Activated CD4-positive, alpha-beta T cell treated with anti-CD3 and anti-CD28 coated beads, Interleukin-2, amount 10 ng/mL, durations not matched to agents 7 days and 5 days (primary cell): ENCODE measurements at regions not wholly inside any gene's neighbourhood (a gene's known extent, or its start where the extent isn't known, plus 50 kb on each side); places are given as distances from the start of the nearest gene placed in this dataset.
"Not testable (repeated sequence)": the region's sequence is repeated elsewhere in the genome, so short reads cannot be mapped to it uniquely, and the experiment has no call there.

ENCODE experiments used
- CTCF ChIA-PET: fragments of 350-600 bp; sonication (Branson Sonifier 250); formaldehyde crosslinking; loops from one replicate; lab custom pipeline; 2021; ENCODE audit warnings: antibody characterized with exemption; lab: Charles Lee
- POLR2A ChIA-PET: fragments of 350-600 bp; sonication (Branson Sonifier 250); formaldehyde crosslinking; loops from one replicate; lab custom pipeline; 2021; ENCODE audit warnings: antibody characterized with exemption; lab: Charles Lee
- DNase-seq: peaks from one replicate; pipeline ENCODE4 v3.0.0-alpha.2; 2020
- H3K27ac Mint-ChIP-seq: one replicate; pipeline ENCODE4 v1.8.0; 2021; ENCODE audit warnings: mild to moderate bottlenecking, moderate library complexity, mixed read lengths
- H3K27me3 Mint-ChIP-seq: one replicate; pipeline ENCODE4 v1.8.0; 2021; ENCODE audit warnings: mixed read lengths
- H3K36me3 Mint-ChIP-seq: one replicate; pipeline ENCODE4 v1.8.0; 2021; ENCODE audit warnings: low read depth, mixed read lengths
- H3K4me1 Mint-ChIP-seq: one replicate; pipeline ENCODE4 v1.8.0; 2021; ENCODE audit warnings: mixed read lengths
- H3K4me3 Mint-ChIP-seq: one replicate; pipeline ENCODE4 v1.8.0; 2021; ENCODE audit warnings: mild to moderate bottlenecking, moderate library complexity, mixed read lengths
- H3K9me3 Mint-ChIP-seq: one replicate; pipeline ENCODE4 v1.8.0; 2021; ENCODE audit warnings: mixed read lengths

- DNase-seq = no peak
- Mint-ChIP-seq H3K9me3 (no peaks in the 10 kb centered on the region), H3K27me3 (peaks cover 8% of the 10 kb centered on the region), H3K4me3 (no peak overlapping the region), H3K36me3 (no peaks in the 10 kb centered on the region), H3K27ac (no peak overlapping the region), H3K4me1 (no peaks in the 10 kb centered on the region)
- ChIA-PET POLR2A (no interaction called here), CTCF (no interaction called here)
These were observed 62.7 kb upstream of the ABLIM1 start for GRCh38 chr10:114720685-114721278.

- POLR2A ChIA-PET, H3K36me3 Mint-ChIP-seq, DNase-seq, H3K4me3 Mint-ChIP-seq, H3K27ac Mint-ChIP-seq, H3K4me1 Mint-ChIP-seq, CTCF ChIA-PET, H3K27me3 Mint-ChIP-seq, H3K9me3 Mint-ChIP-seq: not testable (repeated sequence)
These were observed 64.1 kb upstream of the ABLIM1 start for GRCh38 chr10:114722136-114722535.

- DNase-seq = no peak
- Mint-ChIP-seq H3K27ac (no peak overlapping the region), H3K36me3 (no peaks in the 10 kb centered on the region), H3K9me3 (no peaks in the 10 kb centered on the region), H3K4me1 (no peaks in the 10 kb centered on the region), H3K4me3 (no peak overlapping the region), H3K27me3 (peaks cover 3% of the 10 kb centered on the region)
- POLR2A ChIA-PET = no interaction called here
- CTCF ChIA-PET = interaction anchor here (0.7 kb wide), 1 partner anchor 80 kb away, joined by 3 read pairs; no protein-coding TSS in a partner anchor
These were observed 65.3 kb upstream of the ABLIM1 start for GRCh38 chr10:114723361-114723760.

GRCh38 chr10:114723991-114724715 is 66.1 kb upstream of the ABLIM1 start:
- no peak for DNase-seq
- Mint-ChIP-seq H3K27me3 (peaks cover 3% of the 10 kb centered on the region), H3K9me3 (no peaks in the 10 kb centered on the region), H3K27ac (no peak overlapping the region), H3K4me3 (no peak overlapping the region), H3K4me1 (no peaks in the 10 kb centered on the region), H3K36me3 (no peaks in the 10 kb centered on the region)
- POLR2A ChIA-PET = no interaction called here
- CTCF ChIA-PET = interaction anchor here (0.7 kb wide), 1 partner anchor 81 kb away, joined by 3 read pairs; no protein-coding TSS in a partner anchor

- no peaks in the 10 kb centered on the region for H3K4me1 Mint-ChIP-seq
These were observed 66.6 kb upstream of the ABLIM1 start for GRCh38 chr10:114724716-114725106.

GRCh38 chr10:114726820-114727271 is 68.8 kb upstream of the ABLIM1 start:
- Mint-ChIP-seq H3K4me1 (no peaks in the 10 kb centered on the region), H3K27me3 (no peaks in the 10 kb centered on the region), H3K27ac (no peak overlapping the region), H3K9me3 (no peaks in the 10 kb centered on the region), H3K4me3 (no peak overlapping the region), H3K36me3 (no peaks in the 10 kb centered on the region)
- CTCF ChIA-PET = no interaction called here
- POLR2A ChIA-PET = no interaction called here
- DNase-seq = no peak

More at GRCh38 chr10:114724716-114725106, 66.6 kb upstream of the ABLIM1 start:
- no peaks in the 10 kb centered on the region for H3K9me3 Mint-ChIP-seq
- no peak overlapping the region for H3K4me3 Mint-ChIP-seq
- ChIA-PET CTCF (no interaction called here), POLR2A (no interaction called here)
- peaks cover 3% of the 10 kb centered on the region for H3K27me3 Mint-ChIP-seq
- no peaks in the 10 kb centered on the region for H3K36me3 Mint-ChIP-seq
- H3K27ac Mint-ChIP-seq = no peak overlapping the region
- no peak for DNase-seq

GRCh38 chr10:114728325-114728724 is 70.2 kb upstream of the ABLIM1 start:
- ChIA-PET CTCF (no interaction called here), POLR2A (no interaction called here)
- H3K27me3 Mint-ChIP-seq = peaks cover 3% of the 10 kb centered on the region
- no peaks in the 10 kb centered on the region for H3K9me3 Mint-ChIP-seq
- no peak overlapping the region for H3K4me3 Mint-ChIP-seq
- H3K27ac Mint-ChIP-seq = no peak overlapping the region
- no peaks in the 10 kb centered on the region for H3K4me1 Mint-ChIP-seq
- no peaks in the 10 kb centered on the region for H3K36me3 Mint-ChIP-seq
- no peak for DNase-seq

- ChIA-PET POLR2A (no interaction called here), CTCF (interaction anchor here (1.2 kb wide), 1 partner anchor 12 kb away, joined by 3 read pairs; no protein-coding TSS in a partner anchor)
- Mint-ChIP-seq H3K36me3 (no peaks in the 10 kb centered on the region), H3K4me1 (no peaks in the 10 kb centered on the region), H3K9me3 (no peaks in the 10 kb centered on the region), H3K27me3 (peaks cover 4% of the 10 kb centered on the region), H3K4me3 (no peak overlapping the region), H3K27ac (no peak overlapping the region)
- no peak for DNase-seq
These were observed 71.1 kb upstream of the ABLIM1 start for GRCh38 chr10:114729103-114729659.

GRCh38 chr10:114730291-114730690 is 72.2 kb upstream of the ABLIM1 start:
- POLR2A ChIA-PET = interaction anchor here (0.6 kb wide), 1 partner anchor 114 kb away, joined by 3 read pairs; no protein-coding TSS in a partner anchor
- Mint-ChIP-seq H3K27ac (no peak overlapping the region), H3K27me3 (peaks cover 7% of the 10 kb centered on the region), H3K36me3 (no peaks in the 10 kb centered on the region), H3K9me3 (no peaks in the 10 kb centered on the region), H3K4me3 (no peak overlapping the region), H3K4me1 (no peaks in the 10 kb centered on the region)
- no peak for DNase-seq
- CTCF ChIA-PET = interaction anchor here (0.7 to 1.2 kb wide), 2 partner anchors 13 to 175 kb away, joined by 3 read pairs; no protein-coding TSS in a partner anchor

GRCh38 chr10:114732931-114733330 is 74.9 kb upstream of the ABLIM1 start:
- Mint-ChIP-seq H3K36me3 (no peaks in the 10 kb centered on the region), H3K27ac (no peak overlapping the region), H3K4me3 (no peak overlapping the region), H3K4me1 (no peaks in the 10 kb centered on the region), H3K9me3 (no peaks in the 10 kb centered on the region), H3K27me3 (peaks cover 7% of the 10 kb centered on the region)
- DNase-seq = no peak
- ChIA-PET CTCF (no interaction called here), POLR2A (no interaction called here)

GRCh38 chr10:114735946-114736345 is 77.9 kb upstream of the ABLIM1 start:
- Mint-ChIP-seq H3K4me3 (no peak overlapping the region), H3K36me3 (no peaks in the 10 kb centered on the region), H3K4me1 (no peaks in the 10 kb centered on the region), H3K27me3 (peaks cover 15% of the 10 kb centered on the region), H3K9me3 (no peaks in the 10 kb centered on the region), H3K27ac (no peak overlapping the region)
- CTCF ChIA-PET = no interaction called here
- no peak for DNase-seq
- POLR2A ChIA-PET = no interaction called here

- ChIA-PET CTCF (no interaction called here), POLR2A (no interaction called here)
- peaks cover 22% of the 10 kb centered on the region for H3K27me3 Mint-ChIP-seq
- H3K36me3 Mint-ChIP-seq = no peaks in the 10 kb centered on the region
- H3K4me3 Mint-ChIP-seq = no peak overlapping the region
- H3K9me3 Mint-ChIP-seq = no peaks in the 10 kb centered on the region
- no peak for DNase-seq
- no peak overlapping the region for H3K27ac Mint-ChIP-seq
- H3K4me1 Mint-ChIP-seq = no peaks in the 10 kb centered on the region
These were observed 77.9 kb upstream of the FHIP2A start for GRCh38 chr10:114743521-114744231.

- POLR2A ChIA-PET = no interaction called here
- CTCF ChIA-PET = no interaction called here
- H3K27ac Mint-ChIP-seq = no peak overlapping the region
These were observed 75.0 kb upstream of the FHIP2A start for GRCh38 chr10:114746531-114746930.

More at GRCh38 chr10:114746531-114746930, 75.0 kb upstream of the FHIP2A start:
- Mint-ChIP-seq H3K36me3 (no peaks in the 10 kb centered on the region), H3K4me1 (no peaks in the 10 kb centered on the region), H3K9me3 (no peaks in the 10 kb centered on the region), H3K27me3 (peaks cover 28% of the 10 kb centered on the region), H3K4me3 (no peak overlapping the region)
- no peak for DNase-seq
